ENCODE measurements at regions not wholly inside any gene's neighbourhood (a gene's known extent, or its start where the extent isn't known, plus 50 kb on each side); places are given as distances from the start of the nearest gene placed in this dataset.

DNA sequence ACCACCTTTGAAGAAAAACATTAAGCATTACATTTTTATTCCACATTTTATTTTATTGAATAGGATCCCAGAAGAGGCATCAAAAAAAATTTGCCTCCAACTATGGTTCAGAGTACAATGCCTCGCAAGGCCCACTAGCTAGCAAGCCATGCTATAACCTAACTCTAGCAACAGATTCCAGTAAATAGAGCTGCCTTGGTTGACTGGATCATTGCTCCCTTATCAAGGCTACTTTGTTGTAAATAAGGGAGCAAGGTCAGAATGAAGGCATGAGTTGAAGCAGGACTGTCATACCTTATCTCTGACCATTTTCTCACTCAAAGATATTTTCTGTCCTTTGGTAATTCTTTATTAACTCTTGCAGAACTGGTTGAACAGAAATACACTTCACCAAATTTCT, 672.6 kb downstream of the EPHA4 start:
- no peak overlapping the region for H3K4me3 ChIP-seq (ENCODE audit: low read depth, low read length)
- in situ Hi-C loops (cut with HindIII; ENCODE audit: low sequenced_read_pairs): no loop called here
- TF ChIP-seq CTCF (IDR thresholded peaks at IDR 0.05; ENCODE audit: low read depth, low read length, missing control alignments): no peak
- DNase-seq (ENCODE audit: low read depth): no peak

- DNase-seq (ENCODE audit: low read depth): no peak
- in situ Hi-C loops (cut with HindIII; ENCODE audit: low sequenced_read_pairs): no loop called here
- TF ChIP-seq CTCF (IDR thresholded peaks at IDR 0.05; ENCODE audit: low read depth, low read length, missing control alignments): no peak
- no peak overlapping the region for H3K4me3 ChIP-seq (ENCODE audit: low read depth, low read length)
Observed at GRCh38 chr2:220904015-220904414, 668.1 kb downstream of the EPHA4 start.

- H3K4me3 ChIP-seq (ENCODE audit: low read depth, low read length): no peak overlapping the region
- in situ Hi-C loops (cut with HindIII; ENCODE audit: low sequenced_read_pairs): no loop called here
- no peak for TF ChIP-seq CTCF (IDR thresholded peaks at IDR 0.05; ENCODE audit: low read depth, low read length, missing control alignments)
- no peak for DNase-seq (ENCODE audit: low read depth)
Observed at GRCh38 chr2:220913384-220913783, 658.7 kb downstream of the EPHA4 start.

DNA sequence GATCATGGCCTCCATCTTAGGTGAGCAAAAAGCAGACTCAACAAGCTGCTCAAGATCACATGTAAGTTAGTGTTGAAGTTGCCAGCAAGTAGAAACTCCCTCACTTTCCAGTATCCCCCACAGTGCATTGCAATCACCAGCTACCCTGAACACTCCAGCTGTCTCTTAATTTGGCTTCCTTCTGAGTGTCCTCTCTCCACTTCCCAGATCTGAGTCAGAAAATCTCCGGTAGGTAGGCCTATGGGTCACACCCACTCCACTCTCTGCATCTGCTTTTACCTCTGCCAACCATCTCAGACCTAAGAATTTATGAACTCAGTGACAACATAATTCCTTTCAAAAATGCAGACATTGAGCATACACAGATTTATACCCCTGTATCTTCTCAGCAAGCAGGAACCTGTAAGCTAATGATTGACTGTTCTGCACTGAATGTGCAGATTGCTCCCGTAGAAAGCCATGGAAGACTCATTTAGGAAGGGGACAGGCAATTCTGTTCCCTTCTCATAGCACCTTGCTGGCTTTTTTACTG, 656.9 kb downstream of the EPHA4 start:
- in situ Hi-C loops (cut with HindIII; ENCODE audit: low sequenced_read_pairs): no loop called here
- DNase-seq (ENCODE audit: low read depth): no peak
- no peak overlapping the region for H3K4me3 ChIP-seq (ENCODE audit: low read depth, low read length)
- no peak for TF ChIP-seq CTCF (IDR thresholded peaks at IDR 0.05; ENCODE audit: low read depth, low read length, missing control alignments)

DNA sequence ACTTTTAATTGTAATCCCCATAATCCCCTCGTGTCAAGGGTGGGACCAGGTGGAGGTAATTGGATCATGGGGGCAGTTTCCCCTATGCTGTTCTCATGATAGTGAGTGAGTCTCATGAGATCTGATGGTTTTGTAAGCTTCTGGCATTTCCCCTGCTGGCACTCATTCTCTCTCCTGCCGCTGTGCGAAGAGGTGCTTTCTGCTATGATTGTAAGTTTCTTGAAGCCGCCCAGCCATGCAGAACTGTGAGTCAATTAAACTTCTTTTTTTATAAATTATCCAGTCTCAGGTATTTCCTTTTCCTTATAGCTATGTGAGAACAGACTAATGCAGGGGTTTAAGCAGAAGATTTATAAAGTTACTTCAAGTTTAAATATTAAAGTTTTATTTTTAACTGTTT, 655.2 kb downstream of the EPHA4 start:
- no peak for TF ChIP-seq CTCF (IDR thresholded peaks at IDR 0.05; ENCODE audit: low read depth, low read length, missing control alignments)
- DNase-seq (ENCODE audit: low read depth): no peak
- in situ Hi-C loops (cut with HindIII; ENCODE audit: low sequenced_read_pairs): no loop called here
- no peak overlapping the region for H3K4me3 ChIP-seq (ENCODE audit: low read depth, low read length)

DNA sequence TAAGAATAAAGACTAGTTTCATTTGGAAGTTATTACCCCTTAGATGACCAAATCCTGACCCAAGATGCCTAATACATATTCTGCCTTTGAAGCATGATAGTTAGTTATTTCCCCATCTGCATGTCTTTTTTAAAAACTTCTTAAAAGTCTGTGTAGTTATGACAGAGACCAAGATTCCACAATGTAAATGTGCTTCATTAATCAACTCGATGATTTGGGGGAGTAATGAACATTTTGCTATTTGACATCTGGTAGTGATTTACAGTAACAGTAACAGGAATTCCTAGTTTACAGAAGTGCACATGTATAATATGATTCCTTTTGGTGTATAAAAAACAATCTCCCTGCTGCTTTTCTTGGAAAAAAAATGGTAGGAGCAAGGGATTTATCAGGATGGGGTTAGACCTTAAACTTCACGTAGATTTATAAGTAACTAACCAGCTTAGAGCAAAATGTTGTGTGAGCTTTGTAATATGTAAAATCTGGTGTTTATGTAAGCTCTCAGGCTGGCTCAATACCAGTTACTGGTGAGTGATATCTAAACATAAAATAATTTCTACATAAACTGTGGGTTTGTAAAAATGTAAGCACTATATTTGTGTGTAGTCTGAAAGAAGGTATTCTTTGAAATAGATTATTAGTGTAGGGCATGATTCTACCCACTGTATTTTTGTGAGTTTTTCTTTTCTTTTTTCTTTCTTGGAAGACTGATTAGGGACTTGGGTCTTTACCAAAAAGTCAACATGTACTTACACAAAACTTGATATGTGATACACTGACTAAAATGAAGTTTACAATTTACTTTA, 641.6 kb downstream of the EPHA4 start:
- in situ Hi-C loops (cut with HindIII; ENCODE audit: low sequenced_read_pairs): no loop called here
- TF ChIP-seq CTCF (IDR thresholded peaks at IDR 0.05; ENCODE audit: low read depth, low read length, missing control alignments): no peak
- peak; percentile 6 for DNase-seq (ENCODE audit: low read depth)
- H3K4me3 ChIP-seq (ENCODE audit: low read depth, low read length): no peak overlapping the region

Data from astrocyte of the cerebellum (primary cell).